ENCODE measurements at regions not wholly inside any gene's neighbourhood (a gene's known extent, or its start where the extent isn't known, plus 50 kb on each side); places are given as distances from the start of the nearest gene placed in this dataset.

- TF ChIP-seq CREB1 (IDR thresholded peaks at IDR 0.05; ENCODE audit: low read depth) (no peak), EP300 (IDR thresholded peaks at IDR 0.05; ENCODE audit: borderline replicate concordance) (no peak), RAD21 (IDR thresholded peaks at IDR 0.05; ENCODE audit: low read depth) (no peak), ZBTB7A (IDR thresholded peaks at IDR 0.05; ENCODE audit: low read depth) (no peak), TEAD4 (IDR thresholded peaks at IDR 0.05) (no peak), MAX (IDR thresholded peaks at IDR 0.05) (no peak), REST (IDR thresholded peaks at IDR 0.05; ENCODE audit: low read depth) (no peak), EGR1 (IDR thresholded peaks at IDR 0.05) (no peak), YY1 (IDR thresholded peaks at IDR 0.05; ENCODE audit: low read depth) (no peak), FOXM1 (IDR thresholded peaks at IDR 0.05; ENCODE audit: borderline replicate concordance, low read depth) (no peak), USF1 (IDR thresholded peaks at IDR 0.05) (no peak), TAF1 (IDR thresholded peaks at IDR 0.05; ENCODE audit: low read depth) (no peak)
These were observed 103.3 kb upstream of the NCK2 start for GRCh38 chr2:105641389-105641811.
